Pulmonary artery endothelial cell (primary cell): ENCODE measurements at regions not wholly inside any gene's neighbourhood (a gene's known extent, or its start where the extent isn't known, plus 50 kb on each side); places are given as distances from the start of the nearest gene placed in this dataset.

Source experiments
- DNase-seq: peaks from one replicate; pipeline ENCODE4 v3.0.0-alpha.2; 2011; ENCODE audit warnings: low read depth, low spot score

DNA sequence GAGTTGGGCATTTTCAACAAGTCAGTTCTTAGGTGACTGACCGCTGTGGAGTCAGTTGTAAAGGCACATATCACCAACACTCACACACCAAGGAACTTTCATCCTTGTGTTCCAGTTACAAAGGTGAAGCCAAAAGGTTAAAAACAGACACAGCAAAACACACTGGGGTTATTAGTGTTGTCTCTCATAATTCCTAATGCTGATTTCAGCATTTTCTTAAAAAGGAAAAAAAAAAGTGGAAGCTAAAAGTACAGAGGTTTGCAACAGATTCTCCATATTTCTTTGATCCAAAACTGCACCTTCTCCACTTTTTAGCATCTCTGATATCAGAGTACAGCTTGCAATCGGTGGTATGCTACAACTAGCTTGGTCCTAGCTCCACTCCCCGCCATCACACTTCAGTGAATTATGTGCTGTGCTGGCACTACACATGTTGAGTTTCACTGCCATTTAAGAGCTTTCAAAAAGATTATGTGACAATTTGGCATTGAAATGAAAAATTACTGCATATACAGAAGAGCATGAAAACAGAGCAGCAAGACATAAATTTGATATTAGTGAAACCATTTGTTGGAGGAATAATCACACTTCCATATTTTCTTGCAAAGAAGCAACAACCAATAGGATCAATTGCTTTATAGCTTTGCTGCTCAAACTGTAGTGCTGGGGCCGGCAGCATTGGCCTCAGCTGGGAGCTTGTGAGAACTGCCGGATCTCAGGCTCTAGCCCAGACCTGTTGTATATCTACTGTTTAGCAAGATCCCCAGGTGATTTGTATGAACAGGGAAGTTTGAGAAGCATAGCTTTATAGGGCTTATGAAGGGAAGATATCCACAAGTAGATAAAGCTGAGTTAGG is 62.3 kb upstream of the DAPL1 start:
- DNase-seq: no peak

DNA sequence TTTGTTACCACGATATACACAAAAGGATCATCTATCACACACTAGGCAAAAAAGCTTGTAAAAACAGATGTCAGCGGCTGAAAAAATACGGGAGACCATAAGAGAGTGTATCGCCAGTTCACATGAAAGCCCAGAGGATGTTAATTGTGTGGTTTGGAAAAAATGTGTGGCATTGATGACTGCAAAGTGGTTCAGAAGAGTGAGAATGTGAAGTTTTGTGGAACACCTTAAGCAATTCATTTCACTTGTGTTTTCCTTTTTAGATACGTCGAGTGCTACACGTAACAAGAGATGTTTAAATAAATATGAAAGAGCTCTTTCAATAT is 61.7 kb upstream of the DAPL1 start:
- DNase-seq: no peak

DNA sequence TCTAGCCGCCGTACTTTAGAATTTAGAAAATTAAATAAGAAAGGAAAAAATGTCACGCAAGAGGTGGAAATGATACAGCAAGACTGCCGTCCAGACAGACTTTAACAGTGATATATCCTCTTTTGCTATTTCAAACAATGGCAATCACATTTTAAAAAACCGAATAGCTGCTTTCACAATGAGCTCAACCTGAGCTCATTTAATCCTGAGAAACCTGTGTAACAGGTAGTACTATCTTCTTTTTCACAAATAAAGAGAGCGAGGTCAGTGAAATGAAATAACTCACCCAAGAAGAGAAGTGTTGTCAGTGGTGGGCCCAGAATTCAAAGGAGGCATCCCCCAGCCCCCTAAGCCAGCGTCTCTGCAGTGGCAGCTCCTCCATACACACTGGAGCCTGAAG is 60.7 kb upstream of the DAPL1 start:
- DNase-seq: no peak

DNA sequence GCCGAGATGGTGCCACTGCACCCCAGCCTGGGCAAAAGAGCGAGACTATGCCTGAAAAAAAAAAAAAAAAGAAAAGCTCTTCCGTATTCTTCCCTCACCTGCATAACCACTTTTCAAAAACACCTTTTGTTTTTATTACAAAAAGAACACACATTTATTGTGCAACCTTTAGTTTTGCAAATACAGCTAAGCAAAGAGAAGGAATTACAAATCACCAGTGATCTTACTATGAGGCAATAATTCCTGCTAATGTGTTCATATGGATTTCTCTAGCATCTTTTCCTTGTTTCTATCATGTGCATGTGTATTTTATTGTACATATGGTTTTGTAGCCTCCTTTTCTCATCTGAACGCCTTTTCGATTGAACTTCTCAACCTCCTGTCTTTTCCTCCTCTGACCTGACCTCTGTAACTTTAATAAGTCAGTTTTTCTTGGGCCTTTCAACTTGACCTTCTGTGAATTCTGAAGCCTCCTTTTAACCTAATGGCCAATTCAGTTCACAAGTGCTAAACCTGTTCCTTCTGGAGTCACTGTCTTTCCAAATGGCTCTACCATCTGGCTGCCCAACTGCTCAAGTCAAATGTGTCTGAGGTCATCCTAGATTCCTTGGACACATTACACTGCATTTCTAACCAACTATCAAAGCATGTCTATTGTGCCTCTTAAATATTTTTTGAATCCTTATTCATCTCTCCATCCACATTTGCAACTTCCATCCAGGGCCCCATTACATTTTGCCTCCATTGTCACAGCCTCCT is 59.1 kb upstream of the DAPL1 start:
- no peak for DNase-seq

DNA sequence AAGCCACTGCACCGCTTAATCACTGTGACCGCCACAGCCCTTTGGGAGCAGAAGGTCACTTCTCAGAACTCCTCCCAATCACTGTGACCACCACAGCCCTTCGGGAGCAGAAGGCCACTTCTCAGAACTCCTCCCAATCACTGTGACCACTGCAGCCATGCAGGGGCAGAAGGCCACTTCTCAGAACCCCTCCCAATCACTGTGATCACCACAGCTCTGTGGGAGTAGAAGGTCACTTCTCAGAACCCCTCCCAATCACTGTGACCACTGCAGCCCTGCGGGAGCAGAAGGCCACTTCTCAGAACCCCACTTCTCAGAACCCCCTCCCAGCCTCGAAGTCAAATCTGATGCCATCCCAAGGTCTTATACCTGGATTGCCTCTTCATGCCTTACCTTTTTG is 56.8 kb upstream of the DAPL1 start:
- DNase-seq: no peak

DNA sequence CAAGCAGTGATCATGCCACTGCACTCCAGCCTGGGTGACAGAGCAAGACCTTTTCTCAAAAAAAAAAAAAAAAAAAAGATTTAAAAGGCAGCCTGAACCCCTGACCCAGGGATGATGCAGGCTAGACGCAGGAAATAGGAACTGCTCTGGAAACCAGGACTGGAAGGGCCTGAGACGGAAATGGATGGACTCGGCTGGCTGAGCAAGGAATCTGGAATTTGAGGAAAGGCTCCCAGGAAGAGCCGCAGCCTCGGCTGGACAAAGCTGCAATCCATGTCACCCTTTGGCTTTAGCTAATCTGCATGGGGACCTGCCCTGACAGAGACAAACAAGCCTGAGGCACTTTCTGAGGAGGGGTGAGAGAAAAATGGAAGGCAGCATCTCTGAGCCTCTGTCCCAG is 55.0 kb upstream of the DAPL1 start:
- DNase-seq: no peak

DNA sequence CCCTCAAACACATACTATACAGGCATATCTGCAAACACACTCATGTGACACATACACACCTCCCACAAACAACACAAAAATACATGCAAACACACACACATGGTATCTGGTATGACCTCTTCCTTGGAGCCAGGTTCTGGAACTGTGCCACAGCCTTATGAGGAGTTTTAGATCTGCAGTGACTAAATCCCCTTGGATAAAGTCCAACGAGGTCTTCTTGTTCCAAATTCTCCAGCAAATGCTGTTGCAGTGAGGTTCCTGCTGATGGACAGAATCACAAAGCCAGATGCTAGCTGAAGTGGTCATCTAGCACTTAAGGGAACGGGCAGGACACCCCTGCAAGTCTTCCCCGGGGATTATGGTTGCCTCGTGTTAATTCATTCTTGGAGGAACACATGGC is 54.5 kb upstream of the DAPL1 start:
- no peak for DNase-seq

DNA sequence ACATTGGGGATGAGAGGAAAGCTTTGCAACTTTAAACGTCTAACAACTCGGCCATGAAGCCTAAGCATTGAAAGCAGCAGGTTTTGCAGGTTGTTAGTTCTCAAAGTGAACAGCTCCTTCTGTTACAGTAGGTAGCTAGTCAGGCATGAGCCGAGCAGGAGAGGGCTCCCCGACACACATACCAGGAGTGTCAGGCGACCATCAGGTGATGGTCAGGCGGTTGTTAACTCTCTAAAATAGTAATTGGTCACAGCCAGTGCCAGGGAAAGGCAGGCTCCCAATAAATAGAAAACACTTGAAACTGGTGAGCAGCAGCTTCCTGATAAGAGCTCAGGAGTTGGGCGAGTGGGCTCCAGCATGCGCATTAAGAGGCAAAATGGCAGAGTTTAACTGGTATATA is 53.5 kb upstream of the DAPL1 start:
- no peak for DNase-seq

DNA sequence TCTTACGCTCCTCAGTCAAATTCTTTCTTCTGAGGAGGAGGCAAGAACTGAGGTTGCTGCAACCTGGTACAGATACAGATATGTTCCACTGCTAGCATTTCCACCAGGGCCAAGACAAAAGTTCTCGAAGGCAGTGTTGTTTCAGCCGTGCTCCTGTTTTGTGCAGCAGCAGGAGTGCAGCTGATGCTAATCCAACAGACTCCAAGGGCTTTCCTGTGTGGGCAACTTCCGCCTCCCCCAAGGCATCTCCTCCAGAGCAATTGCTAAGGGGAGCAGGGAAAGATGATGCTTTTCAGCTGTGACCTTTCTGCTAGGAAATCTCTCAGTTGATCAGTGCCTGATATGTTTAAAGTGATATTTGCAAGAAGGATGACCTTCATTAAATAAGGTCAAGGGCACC is 52.6 kb upstream of the DAPL1 start:
- DNase-seq: no peak

DNA sequence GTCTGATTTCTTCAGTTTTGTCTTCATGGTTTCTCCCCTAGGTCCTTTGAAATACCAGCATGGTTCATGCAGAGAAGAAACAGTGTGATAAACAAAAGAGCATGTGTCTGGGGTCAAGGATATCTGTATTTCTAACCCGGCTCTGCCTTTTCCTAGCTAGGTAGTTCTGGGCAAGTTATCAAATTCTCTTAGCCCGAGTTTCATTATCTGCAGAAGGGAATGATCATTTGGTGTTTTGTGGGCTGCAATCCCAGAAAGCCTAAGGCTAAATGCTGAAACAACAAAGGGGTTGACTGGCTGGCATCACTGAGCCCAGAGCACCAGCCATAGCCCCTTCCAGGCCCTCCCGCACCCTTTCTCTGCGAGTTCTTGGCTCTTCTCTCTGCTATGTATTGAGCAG is 51.7 kb upstream of the DAPL1 start:
- DNase-seq: no peak

DNA sequence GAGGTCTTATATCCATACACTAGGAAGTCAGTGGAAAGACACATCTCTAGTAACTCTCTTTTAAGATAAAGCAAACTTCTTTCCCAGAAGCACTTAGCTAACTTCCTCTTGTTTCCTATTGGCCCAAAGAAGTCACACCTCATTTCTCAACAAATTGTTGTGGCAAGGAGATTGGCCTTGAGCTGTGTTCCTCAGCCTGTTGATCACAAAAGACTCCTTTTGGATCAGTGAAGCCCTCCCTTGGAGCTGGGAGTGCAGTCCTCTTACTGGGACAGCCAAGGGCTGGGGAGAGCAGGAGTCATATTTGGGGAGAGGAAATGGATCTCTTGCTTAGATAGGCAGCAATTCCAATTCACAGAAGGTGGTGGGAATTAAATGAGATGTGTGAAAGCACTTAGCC is 51.2 kb upstream of the DAPL1 start:
- no peak for DNase-seq

DNA sequence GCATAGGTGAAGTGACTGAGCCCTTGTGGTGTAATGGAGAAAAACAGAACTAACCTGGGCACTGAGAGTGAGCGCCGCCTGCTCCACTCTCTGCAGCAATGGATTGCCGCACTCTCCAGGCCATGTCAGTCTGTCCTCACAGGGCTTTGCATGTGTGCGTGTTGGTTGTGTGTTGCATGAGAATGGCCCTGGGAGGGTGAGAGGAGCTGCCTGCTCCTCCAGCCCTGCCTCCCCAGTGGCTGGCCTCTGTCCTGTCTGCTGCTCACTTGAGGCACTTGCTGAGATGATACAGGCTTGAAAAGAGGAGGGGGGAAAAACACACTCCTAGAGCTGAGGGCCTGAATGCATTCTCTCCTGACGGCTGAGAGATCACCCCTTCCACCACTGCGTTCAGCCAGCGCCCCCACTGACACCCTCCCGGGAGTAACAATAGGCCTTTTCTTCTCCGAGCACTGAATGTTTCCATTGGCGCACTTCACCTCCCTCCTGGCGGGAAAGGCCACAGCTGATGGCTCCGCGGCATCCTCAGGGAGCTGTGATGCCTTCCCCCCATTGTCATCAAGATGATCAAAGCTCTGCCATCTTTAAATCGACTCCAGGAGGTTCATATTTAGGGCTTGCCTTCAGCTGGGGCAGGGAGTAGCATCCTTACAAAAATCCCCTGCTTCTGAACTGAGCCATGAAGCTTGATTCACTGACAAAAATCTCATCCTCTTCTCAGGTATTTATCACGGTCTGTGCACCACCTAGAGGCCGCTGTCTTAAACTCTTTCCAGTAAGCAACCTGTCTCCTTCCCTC is 49.9 kb upstream of the DAPL1 start:
- DNase-seq: peak; percentile 32
